ENCODE measurements at regions not wholly inside any gene's neighbourhood (a gene's known extent, or its start where the extent isn't known, plus 50 kb on each side); places are given as distances from the start of the nearest gene placed in this dataset.

- no peak for ATAC-seq
- TF ChIP-seq SNAI2 (CRISPR knock-in tag; IDR thresholded peaks at IDR 0.05) (no peak), CREB5 (CRISPR knock-in tag; IDR thresholded peaks at IDR 0.05; ENCODE audit: low read depth) (no peak), ZNF8 (CRISPR knock-in tag; IDR thresholded peaks at IDR 0.05) (no peak), ZNF565 (CRISPR knock-in tag; conservative IDR thresholded peaks at IDR 0.05; ENCODE audit: low read depth) (no peak), GLIS3 (CRISPR knock-in tag; IDR thresholded peaks at IDR 0.05) (no peak), PATZ1 (CRISPR knock-in tag; IDR thresholded peaks at IDR 0.05; ENCODE audit: borderline replicate concordance) (no peak), TOX (CRISPR knock-in tag; IDR thresholded peaks at IDR 0.05; ENCODE audit: borderline replicate concordance) (no peak), TSHZ2 (CRISPR knock-in tag; IDR thresholded peaks at IDR 0.05) (no peak), OSR1 (CRISPR knock-in tag; IDR thresholded peaks at IDR 0.05) (no peak)
Measured at GRCh38 chr2:133985563-133985962, 268.3 kb upstream of the MGAT5 start.

GRCh38 chr2:133986081-133986837 lies 267.6 kb upstream of the MGAT5 start:
- ATAC-seq: no peak
- TF ChIP-seq TOX (CRISPR knock-in tag; IDR thresholded peaks at IDR 0.05; ENCODE audit: borderline replicate concordance): no peak
- no peak for TF ChIP-seq OSR1 (CRISPR knock-in tag; IDR thresholded peaks at IDR 0.05)
- TF ChIP-seq RARB (CRISPR knock-in tag; IDR thresholded peaks at IDR 0.05): no peak
- no peak for TF ChIP-seq CREB5 (CRISPR knock-in tag; IDR thresholded peaks at IDR 0.05; ENCODE audit: low read depth)
- no peak for TF ChIP-seq ZC3H10 (CRISPR knock-in tag; IDR thresholded peaks at IDR 0.05)
- no peak for TF ChIP-seq SNAI2 (CRISPR knock-in tag; IDR thresholded peaks at IDR 0.05)
- no peak for TF ChIP-seq CSDC2 (CRISPR knock-in tag; IDR thresholded peaks at IDR 0.05)
- TF ChIP-seq ZNF70 (CRISPR knock-in tag; IDR thresholded peaks at IDR 0.05): no peak
- no peak for TF ChIP-seq ARNTL (CRISPR knock-in tag; IDR thresholded peaks at IDR 0.05; ENCODE audit: borderline replicate concordance, low read depth)
- TF ChIP-seq ZFP3 (CRISPR knock-in tag; IDR thresholded peaks at IDR 0.05): no peak
- TF ChIP-seq ISL1 (CRISPR knock-in tag; IDR thresholded peaks at IDR 0.05): no peak
- no peak for TF ChIP-seq ESRRG (CRISPR knock-in tag; IDR thresholded peaks at IDR 0.05)
- no peak for TF ChIP-seq BACH2 (CRISPR knock-in tag; IDR thresholded peaks at IDR 0.05; ENCODE audit: borderline replicate concordance)
- TF ChIP-seq ZNF8 (CRISPR knock-in tag; IDR thresholded peaks at IDR 0.05): no peak
- no peak for TF ChIP-seq TCF4 (CRISPR knock-in tag; IDR thresholded peaks at IDR 0.05; ENCODE audit: borderline replicate concordance)
- no peak for TF ChIP-seq GLIS3 (CRISPR knock-in tag; IDR thresholded peaks at IDR 0.05)

- no peak for ATAC-seq
- TF ChIP-seq TSHZ2 (CRISPR knock-in tag; IDR thresholded peaks at IDR 0.05) (no peak), ESRRG (CRISPR knock-in tag; IDR thresholded peaks at IDR 0.05) (no peak), CREB5 (CRISPR knock-in tag; IDR thresholded peaks at IDR 0.05; ENCODE audit: low read depth) (no peak), ISL1 (CRISPR knock-in tag; IDR thresholded peaks at IDR 0.05) (no peak), OSR1 (CRISPR knock-in tag; IDR thresholded peaks at IDR 0.05) (no peak), PATZ1 (CRISPR knock-in tag; IDR thresholded peaks at IDR 0.05; ENCODE audit: borderline replicate concordance) (no peak), ZNF70 (CRISPR knock-in tag; IDR thresholded peaks at IDR 0.05) (no peak)
Measured at GRCh38 chr2:133986881-133987795, 266.7 kb upstream of the MGAT5 start.

All from SK-N-SH treated with all-trans-retinoic acid at 6 μM for 48 hours (cell line).